GM23248 (cell line): ENCODE measurements at regions not wholly inside any gene's neighbourhood (a gene's known extent, or its start where the extent isn't known, plus 50 kb on each side); places are given as distances from the start of the nearest gene placed in this dataset.
"Not testable (repeated sequence)": the region's sequence is repeated elsewhere in the genome, so short reads cannot be mapped to it uniquely, and the experiment has no call there.

ENCODE experiments used
- DNase-seq: peaks from one replicate; pipeline ENCODE4 v3.0.0-alpha.2; 2015
- H2AFZ ChIP-seq: fragments of 200-600 bp; sonication (generic); 2 replicates; pipeline ENCODE4 v1.6.1; 2016; ENCODE audit warnings: antibody characterized with exemption
- H3F3A ChIP-seq: fragments of 200-600 bp; sonication (generic); 2 replicates; pipeline ENCODE4 v1.6.1; 2016; ENCODE audit warnings: mild to moderate bottlenecking, antibody characterized with exemption, mixed run types; ENCODE audit not compliant: insufficient read depth
- H3K27ac ChIP-seq: fragments of 200-600 bp; sonication (generic); 2 replicates; pipeline ENCODE4 v1.5.1; 2016; ENCODE audit warnings: mild to moderate bottlenecking
- H3K27me3 ChIP-seq: fragments of 200-600 bp; sonication (generic); replicated peaks from 2 replicates; pipeline ENCODE4 v1.6.1; 2016; ENCODE audit warnings: mild to moderate bottlenecking; ENCODE audit not compliant: insufficient read depth
- H3K36me3 ChIP-seq: fragments of 200-600 bp; sonication (generic); 2 replicates; pipeline ENCODE4 v1.6.1; 2016; ENCODE audit warnings: low read depth, mild to moderate bottlenecking
- H3K4me1 ChIP-seq: fragments of 200-600 bp; sonication (generic); 2 replicates; pipeline ENCODE4 v1.6.1; 2016; ENCODE audit warnings: mild to moderate bottlenecking; ENCODE audit not compliant: insufficient read depth
- H3K4me2 ChIP-seq: fragments of 200-600 bp; sonication (generic); one replicate; pipeline ENCODE4 v1.6.1; 2016; ENCODE audit warnings: mild to moderate bottlenecking; ENCODE audit not compliant: unreplicated experiment
- H3K4me3 ChIP-seq: fragments of 200-600 bp; sonication (generic); 2 replicates; pipeline ENCODE4 v1.5.1; 2016; ENCODE audit warnings: mild to moderate bottlenecking
- H3K79me2 ChIP-seq: fragments of 200-600 bp; sonication (generic); 2 replicates; pipeline ENCODE4 v1.6.1; 2016; ENCODE audit warnings: mild to moderate bottlenecking; ENCODE audit not compliant: insufficient read depth
- H3K9ac ChIP-seq: fragments of 200-600 bp; sonication (generic); 2 replicates; pipeline ENCODE4 v1.6.1; 2016; ENCODE audit warnings: mild to moderate bottlenecking
- H3K9me2 ChIP-seq: fragments of 200-600 bp; sonication (generic); 2 replicates; pipeline ENCODE4 v1.6.1; 2016; ENCODE audit warnings: mixed run types, mild to moderate bottlenecking, moderate library complexity; ENCODE audit not compliant: insufficient read depth
- H3K9me3 ChIP-seq: fragments of 200-600 bp; sonication (generic); one replicate; pipeline ENCODE4 v1.6.1; 2017; ENCODE audit warnings: low read depth
- H4K20me1 ChIP-seq: fragments of 200-600 bp; sonication (generic); 2 replicates; pipeline ENCODE4 v1.6.0; 2016; ENCODE audit not compliant: insufficient read depth
- EZH2 ChIP-seq: fragments of 200-600 bp; sonication (generic); IDR thresholded peaks from 2 replicates; pipeline ENCODE4 v1.6.1; 2018; ENCODE audit warnings: antibody characterized with exemption, mild to moderate bottlenecking; ENCODE audit not compliant: insufficient read depth, poor library complexity, severe bottlenecking
- EZH2phosphoT487 ChIP-seq: fragments of 200-600 bp; sonication (generic); IDR thresholded peaks from 2 replicates; pipeline ENCODE4 v1.6.1; 2018; ENCODE audit warnings: antibody characterized with exemption, moderate library complexity, mild to moderate bottlenecking, low read depth; ENCODE audit not compliant: insufficient read depth
- WGBS, 2 experiments: methylation state at CpG; one replicate each; pipeline ENCODE4 v1.1.6; 2015 to 2017; ENCODE audit warnings: low lambda C conversion rate in 2 of 2, low coverage in 1 of 2; ENCODE audit errors: missing lambda C conversion rate in 2 of 2; 5-methylcytosine and 5-hydroxymethylcytosine counted together
- in situ Hi-C: fragments of 300-500 bp; cut with MboI; formaldehyde crosslinking; loops from 2 replicates; pipeline ENCODE4 v1.15.0; 2020

- Histone ChIP-seq H3K27me3 (no peaks in the 10 kb centered on the region), H3K9ac (no peak overlapping the region), H3K9me3 (no peaks in the 10 kb centered on the region), H3K4me2 (no peak overlapping the region), H3K4me1 (no peaks in the 10 kb centered on the region), H2AFZ (no peak overlapping the region), H3K36me3 (no peaks in the 10 kb centered on the region), H3K79me2 (no peaks in the 10 kb centered on the region), H3K4me3 (no peak overlapping the region), H4K20me1 (no peaks in the 10 kb centered on the region), H3K9me2 (no peaks in the 10 kb centered on the region), H3F3A (no peaks in the 10 kb centered on the region), H3K27ac (no peak overlapping the region)
- in situ Hi-C loops: no loop called here
- 10 to 13% methylated on average over 9 of the region's 9 CpGs for WGBS, 2 experiments
- no peak for TF ChIP-seq EZH2
- no peak for TF ChIP-seq EZH2phosphoT487
- DNase-seq: peak; percentile 6
Measured at GRCh38 chr10:2882628-2883027, 184.7 kb upstream of the PFKP start.

GRCh38 chr10:2881720-2882620, 185.4 kb upstream of the PFKP start:
- Histone ChIP-seq H2AFZ (no peak overlapping the region), H3K27me3 (no peaks in the 10 kb centered on the region), H3F3A (no peaks in the 10 kb centered on the region), H3K4me2 (no peak overlapping the region), H3K36me3 (no peaks in the 10 kb centered on the region), H4K20me1 (no peaks in the 10 kb centered on the region), H3K79me2 (no peaks in the 10 kb centered on the region), H3K4me1 (no peaks in the 10 kb centered on the region), H3K4me3 (no peak overlapping the region), H3K9me3 (no peaks in the 10 kb centered on the region), H3K27ac (no peak overlapping the region), H3K9me2 (no peaks in the 10 kb centered on the region), H3K9ac (no peak overlapping the region)
- TF ChIP-seq EZH2 (no peak), EZH2phosphoT487 (no peak)
- in situ Hi-C loops: no loop called here
- DNase-seq: no peak
- 0 to 2% methylated on average over 6 of the region's 6 CpGs for WGBS, 2 experiments

- H3K27ac ChIP-seq, H3K9me3 ChIP-seq, H3K4me1 ChIP-seq, H3K36me3 ChIP-seq, H3K9ac ChIP-seq, H4K20me1 ChIP-seq, H2AFZ ChIP-seq, DNase-seq, H3K4me3 ChIP-seq, in situ Hi-C loops, H3K4me2 ChIP-seq, H3K79me2 ChIP-seq, H3K9me2 ChIP-seq, H3K27me3 ChIP-seq, H3F3A ChIP-seq: not testable (repeated sequence)
- WGBS, 2 experiments: 19 to 25% methylated on average over 2 of the region's 2 CpGs
Measured at GRCh38 chr10:2880050-2880449, 187.3 kb upstream of the PFKP start.

GRCh38 chr10:2878818-2879217, 188.5 kb upstream of the PFKP start:
- no peak for DNase-seq
- Histone ChIP-seq H3K79me2 (no peaks in the 10 kb centered on the region), H2AFZ (no peak overlapping the region), H3K9me3 (no peaks in the 10 kb centered on the region), H3K4me3 (no peak overlapping the region), H3K27me3 (no peaks in the 10 kb centered on the region), H3K4me2 (no peak overlapping the region), H3F3A (no peaks in the 10 kb centered on the region), H3K4me1 (no peaks in the 10 kb centered on the region), H3K9ac (no peak overlapping the region), H4K20me1 (no peaks in the 10 kb centered on the region), H3K36me3 (no peaks in the 10 kb centered on the region), H3K9me2 (no peaks in the 10 kb centered on the region), H3K27ac (no peak overlapping the region)
- WGBS, 2 experiments: 22 to 27% methylated on average over 8 of the region's 8 CpGs
- TF ChIP-seq EZH2phosphoT487 (no peak), EZH2 (no peak)
- in situ Hi-C loops: no loop called here
